CD4-positive, alpha-beta T cell treated with Interleukin-21 for 1 hour (primary cell): ENCODE measurements at regions not wholly inside any gene's neighbourhood (a gene's known extent, or its start where the extent isn't known, plus 50 kb on each side); places are given as distances from the start of the nearest gene placed in this dataset.
"Not testable (repeated sequence)": the region's sequence is repeated elsewhere in the genome, so short reads cannot be mapped to it uniquely, and the experiment has no call there.

ENCODE experiments used
- DNase-seq: peaks from one replicate; pipeline ENCODE4 v3.0.0-alpha.2; 2020

GRCh38 chr6:17012421-17013225, 89.2 kb upstream of the STMND1 start:
- no peak for DNase-seq

DNA sequence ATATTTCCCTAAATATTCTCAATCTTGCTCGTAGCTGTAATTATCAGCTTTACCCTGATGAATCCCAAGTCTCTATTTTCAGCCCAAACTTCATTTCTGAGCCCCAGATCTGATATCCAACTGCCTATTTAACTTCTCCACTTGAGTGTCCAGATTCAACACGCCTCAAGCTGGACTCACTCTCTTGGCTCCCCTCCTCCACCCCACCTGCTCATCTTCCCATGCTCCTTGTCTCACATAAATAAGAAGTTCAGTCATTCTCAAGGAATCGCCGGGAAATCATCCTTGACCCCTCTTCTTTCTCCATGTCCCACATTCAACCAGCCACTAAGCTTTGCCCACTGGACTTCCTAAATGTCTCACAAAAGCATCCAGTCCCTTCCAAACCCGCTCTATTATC, 89.9 kb upstream of the STMND1 start:
- no peak for DNase-seq

DNA sequence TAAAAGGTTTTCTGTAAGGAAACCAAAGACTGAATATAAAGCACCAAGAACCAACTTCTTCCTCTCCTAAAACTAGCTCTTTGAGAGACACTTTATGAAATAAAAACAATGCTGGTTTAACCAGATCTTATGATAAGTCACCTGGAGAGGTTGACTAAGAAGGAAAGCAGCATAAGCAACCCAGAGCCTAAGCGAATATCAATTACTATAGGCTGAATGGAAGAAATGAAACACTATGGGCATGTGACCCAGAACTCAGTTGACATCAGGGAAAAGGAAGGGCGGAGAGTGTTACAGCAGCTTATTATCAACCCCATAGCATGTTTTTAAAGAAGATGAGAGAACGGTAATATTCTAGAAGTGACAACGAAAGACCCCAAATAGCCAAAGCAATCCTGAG, 94.1 kb upstream of the STMND1 start:
- DNase-seq: no peak

- no peak for DNase-seq
These were observed 95.3 kb upstream of the STMND1 start for GRCh38 chr6:17006543-17006942.

- DNase-seq: no peak
These were observed 97.6 kb upstream of the STMND1 start for GRCh38 chr6:17004269-17004668.

GRCh38 chr6:17002123-17002522, 99.7 kb upstream of the STMND1 start:
- DNase-seq: no peak

DNA sequence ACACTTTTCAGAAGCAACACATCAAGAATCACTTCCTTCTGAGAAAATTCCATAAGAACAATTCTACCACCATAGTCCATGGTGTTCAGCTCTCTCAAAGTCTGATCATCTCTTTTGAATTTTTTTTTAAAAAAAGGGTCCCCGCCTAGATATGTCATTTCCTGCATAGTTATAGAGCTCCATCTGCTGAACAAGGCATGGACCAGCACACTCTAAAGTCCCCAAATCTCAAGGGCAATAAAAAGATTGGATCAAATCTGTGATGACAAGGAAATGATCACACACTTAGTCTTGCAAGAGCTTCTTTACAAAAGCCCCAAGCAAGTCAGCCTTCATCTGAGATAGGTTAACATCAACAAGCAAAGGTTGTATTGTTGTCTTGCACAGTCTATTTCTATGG, 100.7 kb upstream of the STMND1 start:
- DNase-seq: no peak

GRCh38 chr6:16999491-17000436, 102.1 kb upstream of the STMND1 start:
- DNase-seq: no peak

DNA sequence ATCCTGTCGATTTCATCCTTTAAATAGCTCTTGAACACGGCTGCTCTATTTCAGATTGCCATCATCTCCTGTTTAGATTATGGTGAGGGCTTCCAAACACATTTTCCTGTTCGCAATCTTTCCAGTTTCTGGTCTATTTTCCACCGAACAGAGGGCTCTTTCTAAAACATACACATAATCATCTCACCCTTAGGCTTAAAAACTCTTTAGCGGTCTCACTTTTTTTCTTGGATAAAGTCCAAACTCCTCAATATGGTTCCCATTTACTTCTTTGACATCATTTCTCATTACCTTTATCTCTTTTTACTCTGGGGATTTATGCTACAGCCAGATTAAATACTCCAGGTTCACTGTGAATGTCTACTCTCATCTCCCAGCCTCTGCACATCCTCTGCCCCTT, 103.4 kb upstream of the STMND1 start:
- no peak for DNase-seq

GRCh38 chr6:16995511-16996250, 106.2 kb upstream of the STMND1 start:
- DNase-seq: no peak

DNA sequence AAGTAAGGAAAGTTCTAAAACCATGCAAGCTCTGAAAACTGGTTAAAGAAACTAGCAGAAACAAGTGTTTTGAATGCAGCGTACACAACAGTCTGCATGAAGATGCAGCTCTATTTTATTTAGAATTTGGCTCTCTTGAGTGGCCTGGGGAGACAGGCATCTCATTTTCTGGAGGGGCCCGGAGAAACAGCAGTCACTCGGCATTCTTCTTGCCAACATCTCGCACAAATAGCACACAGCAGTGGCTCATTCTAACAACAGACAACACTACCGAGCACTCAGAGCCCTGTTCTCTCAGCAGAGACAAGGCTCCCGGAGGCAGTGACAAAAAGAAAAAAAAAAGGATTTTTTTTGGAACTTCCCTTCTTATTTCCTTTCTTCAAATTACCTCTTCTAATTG, 108.5 kb upstream of the STMND1 start:
- no peak for DNase-seq

DNA sequence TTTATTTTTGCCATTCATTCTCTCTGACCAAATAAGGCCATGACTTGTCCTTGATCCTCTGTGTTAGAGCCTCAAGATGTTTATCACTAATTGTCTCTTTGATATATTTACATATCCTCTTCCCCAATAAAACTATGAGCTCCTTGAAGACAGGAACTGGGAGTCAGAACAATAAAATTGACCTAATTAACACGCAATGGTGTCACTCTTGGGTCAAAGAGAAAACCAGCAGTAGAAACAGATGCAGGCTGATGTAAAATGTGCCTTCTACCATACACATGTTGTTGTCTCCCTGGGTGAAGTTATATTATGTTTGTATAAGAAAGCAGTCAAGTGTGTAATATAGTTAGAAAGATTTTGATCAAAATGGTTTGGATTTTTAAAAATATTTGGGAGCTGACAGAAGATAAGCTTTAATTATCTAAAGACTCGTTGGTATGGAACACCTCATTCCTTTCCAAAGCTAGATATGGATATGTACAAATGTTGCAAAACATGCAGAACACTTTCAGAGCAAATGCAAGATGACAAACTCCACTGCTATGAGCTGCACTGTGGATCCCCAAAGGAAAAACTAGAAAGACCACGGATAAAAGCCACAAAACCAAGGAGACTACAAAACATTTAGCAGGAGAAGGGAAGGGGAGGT, 109.7 kb upstream of the STMND1 start:
- no peak for DNase-seq

DNA sequence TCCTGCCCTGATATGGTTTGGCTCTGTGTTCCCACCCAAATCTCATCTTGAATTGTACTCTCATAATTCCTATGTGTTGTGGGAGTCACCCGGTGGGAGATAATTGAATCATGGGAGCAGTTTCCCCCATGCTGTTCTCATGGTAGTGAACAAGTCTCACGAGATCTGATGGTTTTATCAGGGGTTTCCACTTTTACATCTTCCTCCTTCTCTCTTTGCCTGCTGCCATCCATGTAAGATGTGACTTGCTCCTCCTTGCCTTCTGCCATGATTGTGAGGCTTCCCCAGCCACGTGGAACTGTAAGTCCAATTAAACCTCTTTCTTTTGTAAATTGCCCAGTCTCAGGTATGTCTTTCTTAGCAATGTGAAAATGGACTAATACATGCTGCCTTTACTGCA, 111.9 kb upstream of the STMND1 start:
- DNase-seq: not testable (repeated sequence)

- DNase-seq: no peak
These were observed 112.5 kb upstream of the STMND1 start for GRCh38 chr6:16989382-16989781.

GRCh38 chr6:16987996-16988395, 113.9 kb upstream of the STMND1 start:
- DNase-seq: no peak

- DNase-seq: no peak
These were observed 116.2 kb upstream of the STMND1 start for GRCh38 chr6:16985513-16986284.

- DNase-seq: no peak
These were observed 119.0 kb upstream of the STMND1 start for GRCh38 chr6:16982807-16983206.

DNA sequence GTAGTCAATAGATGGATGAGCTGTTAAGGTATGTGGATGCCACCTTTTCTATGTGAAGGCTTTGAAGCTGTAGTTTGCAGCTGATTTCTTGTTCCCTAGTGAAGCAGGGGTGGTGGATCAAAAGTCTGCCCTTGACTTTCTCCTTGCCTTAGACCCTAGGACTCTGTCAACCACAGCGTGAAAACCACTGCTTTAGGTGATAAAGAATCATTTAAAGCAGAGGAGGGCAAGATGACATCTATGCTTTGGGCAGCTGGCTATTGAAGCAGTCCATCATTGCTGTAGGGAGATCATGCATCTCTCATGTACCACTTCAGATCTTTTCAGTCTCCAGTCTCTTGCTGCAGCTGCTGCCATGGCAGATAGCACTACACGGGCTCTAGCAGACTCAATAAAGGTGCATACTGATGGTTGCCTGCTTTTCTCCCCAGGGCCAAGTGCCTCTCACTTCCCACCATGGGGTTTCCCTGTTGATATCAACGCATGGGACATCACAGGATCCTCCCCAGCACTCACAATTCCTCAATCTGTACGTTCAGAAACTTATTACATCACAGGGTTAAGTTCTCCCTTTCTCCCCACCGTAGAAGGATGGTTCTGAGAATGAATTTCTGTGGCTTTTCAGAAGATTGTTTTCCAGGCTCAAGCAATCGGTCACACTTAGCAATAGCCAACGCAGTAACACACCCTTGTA, 122.0 kb upstream of the STMND1 start:
- DNase-seq: no peak

DNA sequence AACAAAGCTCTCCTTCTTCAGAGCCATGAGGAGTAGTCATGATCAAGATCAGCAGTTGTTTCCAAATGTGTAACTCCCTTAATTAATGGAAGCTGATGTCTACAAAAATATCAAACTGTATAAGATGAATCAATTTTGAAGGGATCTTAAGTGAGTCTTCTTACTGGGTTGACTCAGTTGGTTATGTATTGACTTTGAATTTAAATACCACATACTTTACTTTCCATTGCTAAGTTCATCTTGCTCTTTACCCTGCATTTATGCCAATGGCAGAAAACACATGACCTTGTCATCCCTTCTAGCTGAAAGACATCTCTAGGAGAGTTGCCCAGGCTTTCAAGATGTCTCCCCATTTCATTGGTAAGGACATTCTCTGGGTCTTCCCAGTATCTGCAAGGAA, 123.2 kb upstream of the STMND1 start:
- no peak for DNase-seq

DNA sequence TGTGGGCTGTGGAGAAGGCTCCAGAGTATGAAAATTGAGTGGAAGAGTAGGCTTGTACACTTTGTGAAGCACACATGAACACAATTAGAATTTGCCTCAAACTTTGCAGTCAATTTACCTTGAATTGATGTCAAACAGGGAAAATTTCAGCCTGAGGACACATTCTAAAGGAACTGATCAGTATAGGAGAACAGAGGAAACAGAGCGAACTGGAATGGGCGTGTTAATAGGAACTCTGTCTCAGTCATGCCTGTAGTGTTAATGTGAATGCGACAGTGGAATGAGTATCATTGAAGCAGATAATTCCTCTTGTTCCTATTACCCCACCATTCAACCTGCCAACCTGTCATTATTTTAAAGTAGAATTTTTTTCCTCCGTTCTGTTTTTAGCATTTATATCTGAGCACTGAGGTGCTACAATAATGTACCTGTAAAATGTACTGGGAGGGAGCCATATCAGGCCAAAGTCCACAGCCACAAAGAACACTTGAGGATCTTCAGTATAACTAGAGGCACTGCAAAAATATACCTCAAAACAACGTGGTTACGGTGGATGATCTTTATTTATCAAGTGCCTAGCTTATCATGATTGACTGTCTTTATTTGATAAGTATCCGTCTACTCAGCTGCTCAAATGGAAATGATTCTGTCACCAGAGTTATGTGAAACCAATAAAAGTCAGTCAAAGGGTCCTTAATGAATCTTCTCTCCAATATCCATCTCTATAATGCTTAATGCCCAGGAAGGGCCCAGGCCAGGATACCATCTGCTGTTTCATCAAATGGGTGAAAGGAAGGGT, 125.3 kb upstream of the STMND1 start:
- DNase-seq: no peak
